Right atrium auricular region (tissue), 2 donors: ENCODE measurements at regions not wholly inside any gene's neighbourhood (a gene's known extent, or its start where the extent isn't known, plus 50 kb on each side); places are given as distances from the start of the nearest gene placed in this dataset.

Experiments used
- DNase-seq: peaks from one replicate; pipeline ENCODE4 v3.0.0-alpha.2; 2019; ENCODE audit warnings: low spot score
- H3K27ac ChIP-seq, 2 donors: fragments of 200-600 bp; sonication (generic); 1 replicate in 1 of 2; 2 replicates in 1 of 2; pipeline ENCODE4 v1.5.1; 2016 to 2019
- H3K27me3 ChIP-seq, 2 donors: fragments of 200-600 bp; sonication (generic); one replicate each; pipeline versions ENCODE4 v1.5.1 to v1.6.0; 2017 to 2019
- H3K36me3 ChIP-seq: fragments of 200-600 bp; sonication (generic); one replicate; pipeline ENCODE4 v1.5.1; 2016
- H3K4me1 ChIP-seq, 2 donors: fragments of 200-600 bp; sonication (generic); one replicate each; pipeline versions ENCODE4 v1.5.1 to v1.6.0; 2017 to 2019
- H3K4me3 ChIP-seq, 2 donors: fragments of 200-600 bp; sonication (generic); 1 replicate in 1 of 2; 2 replicates in 1 of 2; pipeline ENCODE4 v1.5.1; 2017 to 2019; ENCODE audit warnings: mild to moderate bottlenecking in 1 of 2, moderate library complexity in 1 of 2
- H3K9me3 ChIP-seq, 2 donors: fragments of 200-600 bp; sonication (generic); one replicate each; pipeline ENCODE4 v1.5.1; 2019
- CTCF ChIP-seq, 2 donors: fragments of 200-600 bp; sonication (generic); IDR thresholded peaks; one replicate each; pipeline ENCODE4 v1.5.1; 2019; ENCODE audit warnings: antibody characterized with exemption in 2 of 2

GRCh38 chr10:88121361-88121760, 257.9 kb downstream of the PTEN start:
- no peaks in the 10 kb centered on the region for H3K36me3 ChIP-seq
- H3K4me3 ChIP-seq: no peak overlapping the region
- H3K27me3 ChIP-seq: no peaks in the 10 kb centered on the region
- H3K9me3 ChIP-seq: no peaks in the 10 kb centered on the region
- TF ChIP-seq CTCF (IDR thresholded peaks at IDR 0.05): no peak
- no peak overlapping the region for H3K27ac ChIP-seq
- H3K4me1 ChIP-seq: peaks cover 0 to 5% of the 10 kb centered on the region in 2 donors
- DNase-seq: no peak

GRCh38 chr10:88122145-88122544, 258.7 kb downstream of the PTEN start:
- Histone ChIP-seq H3K4me3 (no peak overlapping the region), H3K27me3 (no peaks in the 10 kb centered on the region), H3K9me3 (no peaks in the 10 kb centered on the region), H3K4me1 (peaks cover 0 to 5% of the 10 kb centered on the region in 2 donors), H3K27ac (no peak overlapping the region), H3K36me3 (no peaks in the 10 kb centered on the region)
- DNase-seq: no peak
- TF ChIP-seq CTCF (IDR thresholded peaks at IDR 0.05): no peak

- H3K36me3 ChIP-seq: no peaks in the 10 kb centered on the region
- no peaks in the 10 kb centered on the region for H3K27me3 ChIP-seq
- TF ChIP-seq CTCF (IDR thresholded peaks at IDR 0.05): no peak
- H3K4me1 ChIP-seq: peaks cover 0 to 5% of the 10 kb centered on the region in 2 donors
- no peaks in the 10 kb centered on the region for H3K9me3 ChIP-seq
- DNase-seq: no peak
- no peak overlapping the region for H3K27ac ChIP-seq
- no peak overlapping the region for H3K4me3 ChIP-seq
Observed at GRCh38 chr10:88122576-88122975, 259.2 kb downstream of the PTEN start.

GRCh38 chr10:88125766-88126165, 262.3 kb downstream of the PTEN start:
- DNase-seq: no peak
- no peak overlapping the region for H3K27ac ChIP-seq
- TF ChIP-seq CTCF (IDR thresholded peaks at IDR 0.05): no peak
- H3K27me3 ChIP-seq: no peaks in the 10 kb centered on the region
- H3K9me3 ChIP-seq: no peaks in the 10 kb centered on the region
- no peaks in the 10 kb centered on the region for H3K4me1 ChIP-seq
- no peaks in the 10 kb centered on the region for H3K36me3 ChIP-seq
- H3K4me3 ChIP-seq: no peak overlapping the region

- no peaks in the 10 kb centered on the region for H3K27me3 ChIP-seq
- H3K4me1 ChIP-seq: no peaks in the 10 kb centered on the region
- TF ChIP-seq CTCF (IDR thresholded peaks at IDR 0.05): no peak
- H3K36me3 ChIP-seq: no peaks in the 10 kb centered on the region
- DNase-seq: no peak
- no peaks in the 10 kb centered on the region for H3K9me3 ChIP-seq
- H3K4me3 ChIP-seq: no peak overlapping the region
- H3K27ac ChIP-seq: no peak overlapping the region
Observed at GRCh38 chr10:88126699-88127098, 263.3 kb downstream of the PTEN start.

- Histone ChIP-seq H3K36me3 (no peaks in the 10 kb centered on the region), H3K27me3 (no peaks in the 10 kb centered on the region), H3K4me1 (no peaks in the 10 kb centered on the region), H3K27ac (no peak overlapping the region), H3K4me3 (no peak overlapping the region), H3K9me3 (no peaks in the 10 kb centered on the region)
- DNase-seq: no peak
- TF ChIP-seq CTCF (IDR thresholded peaks at IDR 0.05): no peak
Observed at GRCh38 chr10:88127269-88127668, 263.8 kb downstream of the PTEN start.
